ENCODE measurements at regions not wholly inside any gene's neighbourhood (a gene's known extent, or its start where the extent isn't known, plus 50 kb on each side); places are given as distances from the start of the nearest gene placed in this dataset.

- no peak for DNase-seq (ENCODE audit: insufficient read length, low spot score)
- no peak for FAIRE-seq
- TF ChIP-seq CTCF (IDR thresholded peaks at IDR 0.05; ENCODE audit: insufficient read depth, missing control alignments) = no peak
Observed at GRCh38 chr9:32260151-32260862, 124.1 kb upstream of the ACO1 start.

GRCh38 chr9:32264170-32264864, 120.1 kb upstream of the ACO1 start:
- DNase-seq (ENCODE audit: insufficient read length, low spot score) = no peak
- TF ChIP-seq CTCF (IDR thresholded peaks at IDR 0.05; ENCODE audit: insufficient read depth, missing control alignments) = no peak
- no peak for FAIRE-seq

GRCh38 chr9:32265037-32265436, 119.4 kb upstream of the ACO1 start:
- FAIRE-seq (no peak), DNase-seq (ENCODE audit: insufficient read length, low spot score) (no peak)
- no peak for TF ChIP-seq CTCF (IDR thresholded peaks at IDR 0.05; ENCODE audit: insufficient read depth, missing control alignments)

GRCh38 chr9:32278991-32279390, 105.5 kb upstream of the ACO1 start:
- no peak for DNase-seq (ENCODE audit: insufficient read length, low spot score)
- no peak for FAIRE-seq
- no peak for TF ChIP-seq CTCF (IDR thresholded peaks at IDR 0.05; ENCODE audit: insufficient read depth, missing control alignments)

GRCh38 chr9:32289756-32290155, 94.7 kb upstream of the ACO1 start:
- no peak for FAIRE-seq
- no peak for TF ChIP-seq CTCF (IDR thresholded peaks at IDR 0.05; ENCODE audit: insufficient read depth, missing control alignments)
- DNase-seq (ENCODE audit: insufficient read length, low spot score) = no peak

- no peak for FAIRE-seq
- no peak for TF ChIP-seq CTCF (IDR thresholded peaks at IDR 0.05; ENCODE audit: insufficient read depth, missing control alignments)
- DNase-seq (ENCODE audit: insufficient read length, low spot score) = no peak
Observed at GRCh38 chr9:32291370-32291769, 93.1 kb upstream of the ACO1 start.

GRCh38 chr9:32292611-32293010, 91.8 kb upstream of the ACO1 start:
- DNase-seq (ENCODE audit: insufficient read length, low spot score) (no peak), FAIRE-seq (no peak)
- TF ChIP-seq CTCF (IDR thresholded peaks at IDR 0.05; ENCODE audit: insufficient read depth, missing control alignments) = no peak

Measured in D721Med (cell line).